ENCODE measurements at regions not wholly inside any gene's neighbourhood (a gene's known extent, or its start where the extent isn't known, plus 50 kb on each side); places are given as distances from the start of the nearest gene placed in this dataset.
"Not testable (repeated sequence)": the region's sequence is repeated elsewhere in the genome, so short reads cannot be mapped to it uniquely, and the experiment has no call there.

- no peak for DNase-seq
Observed at GRCh38 chr17:21517538-21518293, 141.6 kb downstream of the KCNJ12 start.

GRCh38 chr17:21522755-21523336, 146.7 kb downstream of the KCNJ12 start:
- DNase-seq, result no peak

- no peak for DNase-seq
Observed at GRCh38 chr17:21523497-21524210, 147.5 kb downstream of the KCNJ12 start.

DNA sequence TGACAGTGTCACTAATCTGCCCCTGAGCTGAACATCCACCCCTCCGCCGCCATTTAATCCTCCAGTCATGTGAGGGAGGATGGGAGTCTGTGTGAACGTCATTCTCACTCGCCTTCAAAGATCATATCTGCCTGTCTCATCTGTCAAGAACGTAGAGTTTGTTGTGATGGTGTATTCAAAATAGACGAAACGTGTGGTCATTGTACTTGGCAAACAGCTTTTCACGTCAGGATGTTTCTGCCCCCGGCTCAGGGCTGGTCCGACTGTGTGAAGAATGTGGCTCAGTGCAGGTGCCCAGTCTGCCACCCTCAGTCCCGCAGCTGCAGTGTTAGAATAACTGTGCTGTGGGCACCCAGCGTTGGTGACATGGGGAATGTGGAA, 148.0 kb downstream of the KCNJ12 start:
- DNase-seq, result no peak

DNA sequence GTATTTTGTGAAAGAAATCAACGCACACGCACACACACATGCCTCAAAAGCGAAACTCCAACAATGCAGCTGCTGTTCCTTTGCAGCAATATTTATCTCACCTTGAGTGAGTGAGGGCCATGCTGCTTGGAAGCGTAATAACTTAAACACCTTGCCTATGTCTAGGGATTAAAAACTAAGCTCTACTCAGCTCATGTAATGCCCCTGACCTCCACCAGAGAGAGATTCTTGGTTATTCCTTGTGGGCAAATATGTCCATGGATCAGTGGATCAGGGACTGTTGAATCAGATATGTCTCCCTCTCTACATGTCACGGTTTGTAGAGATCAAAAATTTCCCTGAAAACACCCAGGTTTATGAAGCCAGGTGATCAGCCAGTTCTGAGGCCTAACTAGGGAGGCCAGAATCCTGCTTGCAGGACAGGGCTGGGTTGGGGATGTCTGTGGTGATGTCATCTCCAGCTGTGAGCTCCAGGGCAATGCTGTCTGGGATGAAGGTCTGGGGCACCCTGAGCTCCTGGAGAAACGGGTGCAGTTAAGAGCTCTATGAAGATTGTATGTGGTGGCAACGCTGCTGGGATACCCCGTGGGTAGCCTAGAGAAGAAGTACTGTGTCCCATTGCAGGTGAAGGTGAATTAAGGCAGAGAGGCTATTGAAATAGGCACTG, 149.4 kb downstream of the KCNJ12 start:
- DNase-seq, result no peak

DNA sequence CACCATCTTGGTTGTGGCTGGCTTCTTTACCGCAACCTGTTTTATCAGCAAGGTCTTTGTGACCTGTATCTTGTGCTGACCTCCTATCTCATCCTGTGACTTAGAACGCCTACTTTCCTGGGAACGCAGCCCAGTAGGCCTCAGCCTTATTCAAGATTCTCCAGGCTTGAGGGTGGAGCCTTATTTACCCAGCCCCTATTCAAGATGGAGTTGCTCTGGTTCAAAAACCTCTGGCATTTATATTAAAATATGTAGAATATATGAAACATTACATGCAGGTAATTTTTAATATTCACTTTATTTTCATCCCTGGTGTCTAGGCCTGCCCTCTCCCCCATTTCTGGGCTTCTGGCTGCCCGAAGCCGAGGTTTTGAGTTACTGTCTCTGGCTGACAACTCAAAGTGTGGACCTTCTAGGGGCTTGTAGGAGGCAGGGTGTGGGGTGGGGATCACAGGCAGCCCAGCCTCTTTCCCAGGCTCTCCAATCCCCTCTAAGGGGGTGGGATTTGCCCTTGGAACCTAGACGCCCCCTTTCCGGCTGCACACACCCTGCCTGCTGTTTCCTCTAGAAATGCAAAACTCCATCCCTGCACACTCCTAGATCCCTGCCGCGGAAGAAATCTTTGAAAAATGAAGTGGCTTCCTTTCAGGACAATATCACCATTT, 152.0 kb downstream of the KCNJ12 start:
- no peak for DNase-seq

DNA sequence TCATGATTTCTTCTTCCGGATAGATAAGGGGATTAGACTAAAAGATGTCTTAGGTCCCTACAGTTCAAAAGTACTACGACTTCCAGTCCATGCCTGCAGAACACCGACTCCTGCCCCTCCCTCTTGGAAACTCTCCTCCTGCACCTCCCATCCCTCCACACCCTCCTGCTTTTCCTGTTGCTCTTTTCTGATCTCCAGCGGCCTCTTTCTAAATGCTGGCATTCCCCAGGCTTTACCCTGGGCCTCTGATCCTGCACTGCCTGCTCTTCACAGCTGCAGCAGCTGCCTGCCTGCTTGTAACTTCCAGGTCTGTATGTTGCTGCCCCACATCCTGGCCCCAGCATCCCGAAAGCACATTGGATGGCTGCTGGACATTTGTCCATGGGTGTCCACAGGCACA, 154.2 kb downstream of the KCNJ12 start:
- no peak for DNase-seq

DNA sequence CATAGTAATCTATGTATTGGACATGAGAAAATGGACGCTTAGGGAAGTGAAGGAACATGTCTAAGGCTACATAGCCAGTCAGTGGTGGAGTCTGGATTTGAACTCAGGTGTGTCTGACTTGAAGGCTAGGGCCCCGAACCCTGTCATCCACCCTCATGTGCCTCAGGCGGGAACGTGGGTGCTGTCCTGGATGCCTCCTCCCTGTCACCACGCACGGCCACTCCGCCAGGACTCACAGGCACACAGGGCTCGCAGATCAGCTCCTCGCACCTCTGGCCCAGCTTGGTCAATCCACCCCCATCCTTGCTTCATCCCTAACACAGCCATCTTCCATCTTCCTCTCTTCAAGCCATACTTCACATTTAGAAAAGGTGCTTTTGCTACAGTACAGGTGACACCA, 154.7 kb downstream of the KCNJ12 start:
- DNase-seq, result no peak

DNA sequence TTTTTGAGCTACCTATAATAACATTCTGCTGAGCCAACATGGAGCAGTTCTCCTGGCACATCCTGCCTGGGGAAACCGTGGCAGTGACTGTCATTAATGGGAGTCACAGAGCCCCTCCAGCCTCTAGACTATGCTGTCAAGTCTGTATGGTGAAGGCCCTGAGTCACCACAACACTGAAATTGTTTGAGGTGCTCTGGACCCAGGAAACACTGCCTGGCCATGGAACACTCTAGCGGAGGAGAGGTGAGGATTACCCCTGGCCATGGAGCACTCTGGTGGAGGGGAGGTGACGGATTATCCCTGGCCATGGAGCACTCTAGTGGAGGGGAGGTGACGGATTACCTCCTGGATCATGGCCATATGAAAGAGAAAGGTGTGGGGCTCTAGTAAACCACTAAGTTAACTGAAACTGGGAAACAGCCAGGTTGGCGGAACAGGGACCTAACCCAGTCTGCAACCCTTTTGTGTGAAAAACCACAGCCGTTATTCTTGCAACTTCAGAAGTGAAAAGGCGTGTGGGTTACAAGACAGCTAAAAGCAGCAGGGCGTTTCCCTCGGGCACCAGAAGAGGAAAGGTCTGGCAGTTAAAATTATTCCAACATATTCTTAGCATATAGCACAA, 156.7 kb downstream of the KCNJ12 start:
- no peak for DNase-seq

DNA sequence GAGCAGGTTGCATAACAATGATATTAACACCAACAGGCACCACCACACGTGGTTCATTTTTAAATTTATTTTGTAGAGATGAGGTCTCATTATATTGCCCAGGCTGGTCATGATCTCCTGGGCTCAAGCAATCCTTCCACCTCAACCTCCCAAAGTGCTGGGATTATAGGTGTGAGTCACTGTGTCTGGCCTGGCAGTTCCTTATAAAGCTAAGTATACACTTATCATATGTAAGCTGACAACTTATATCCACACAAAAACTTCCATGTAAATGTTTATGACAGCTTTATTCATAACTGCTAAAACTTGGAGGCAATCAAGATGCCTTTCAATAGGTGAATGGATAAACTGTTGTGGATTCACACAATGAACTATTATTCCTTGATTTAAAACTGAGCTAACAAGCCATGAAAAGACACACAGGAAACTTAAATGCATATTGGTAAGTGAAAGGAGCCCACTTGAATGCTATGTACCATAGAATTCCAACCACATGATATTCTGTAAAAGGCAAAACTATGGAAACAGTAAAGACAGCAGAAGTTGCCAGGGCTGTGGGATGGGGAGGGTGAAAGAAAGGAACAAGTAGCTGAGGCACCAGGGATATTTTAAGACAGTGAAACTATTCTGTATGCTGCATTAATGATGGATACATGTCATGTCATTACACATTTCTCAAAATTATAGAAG, 156.5 kb upstream of the KCNJ18 start:
- DNase-seq, result no peak

GRCh38 chr17:21537302-21537701, 155.0 kb upstream of the KCNJ18 start:
- no peak for DNase-seq

DNA sequence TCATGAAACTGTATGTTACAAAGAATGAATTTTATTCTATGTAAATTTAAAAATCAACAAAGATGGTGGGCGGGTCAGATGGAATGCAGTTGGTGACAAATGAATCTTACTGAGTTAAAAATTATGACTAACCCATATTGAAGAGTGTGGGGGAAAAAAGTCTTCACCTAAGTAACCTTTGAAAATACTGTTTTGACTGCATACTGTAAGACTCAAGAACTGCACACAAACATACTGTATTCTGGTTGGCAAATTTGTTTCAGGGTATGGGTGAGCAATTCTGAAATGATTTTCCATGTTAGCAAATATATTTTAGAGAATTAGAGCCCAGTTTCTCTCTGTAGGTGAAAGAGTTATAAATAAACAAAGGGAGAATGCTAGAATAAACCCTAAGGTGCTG, 153.7 kb upstream of the KCNJ18 start:
- no peak for DNase-seq

DNA sequence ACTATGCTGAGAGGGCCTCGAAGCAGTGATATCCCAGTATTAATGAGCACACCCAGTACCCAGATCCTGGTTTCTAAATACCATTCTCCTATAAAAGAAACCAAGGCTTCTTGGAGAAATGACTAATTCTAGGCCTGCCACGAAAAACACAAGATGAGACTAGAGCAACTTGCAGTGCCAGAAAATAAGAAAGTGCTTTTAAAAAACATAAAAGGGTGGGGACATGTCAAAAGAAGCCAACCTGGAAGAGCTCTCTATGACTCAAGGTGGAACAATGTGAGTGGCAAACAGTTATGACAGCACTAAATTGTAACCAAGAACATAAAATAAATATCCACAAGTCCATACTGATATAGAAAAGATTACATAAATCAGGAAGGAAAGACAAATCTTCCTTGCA, 153.2 kb upstream of the KCNJ18 start:
- DNase-seq, result no peak

DNA sequence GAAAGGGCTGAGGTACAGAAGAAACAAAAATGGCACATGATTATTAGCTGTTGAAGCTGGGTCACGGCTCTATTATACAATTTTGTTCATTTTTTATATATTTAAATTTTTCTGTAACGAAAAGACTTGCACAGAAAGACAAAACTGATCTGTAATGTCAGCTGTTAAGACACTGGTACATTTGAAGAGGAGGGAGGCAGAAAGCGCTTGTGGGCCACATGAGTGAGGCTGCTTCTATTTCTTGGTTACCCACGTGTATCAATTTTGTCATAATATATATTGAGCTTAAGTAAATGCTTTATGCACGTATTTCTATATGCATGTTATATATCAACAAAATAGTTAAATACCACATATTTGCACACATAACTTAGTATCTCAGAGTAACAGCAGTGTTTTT, 151.8 kb upstream of the KCNJ18 start:
- DNase-seq, result no peak

GRCh38 chr17:21542070-21542469, 150.3 kb upstream of the KCNJ18 start:
- DNase-seq, result no peak

- no peak for DNase-seq
Observed at GRCh38 chr17:21542991-21543390, 149.3 kb upstream of the KCNJ18 start.

GRCh38 chr17:21545064-21545463, 147.3 kb upstream of the KCNJ18 start:
- DNase-seq, result no peak

GRCh38 chr17:21548236-21548635, 144.1 kb upstream of the KCNJ18 start:
- DNase-seq, result no peak

GRCh38 chr17:21549107-21549687, 143.1 kb upstream of the KCNJ18 start:
- DNase-seq, result no peak

DNA sequence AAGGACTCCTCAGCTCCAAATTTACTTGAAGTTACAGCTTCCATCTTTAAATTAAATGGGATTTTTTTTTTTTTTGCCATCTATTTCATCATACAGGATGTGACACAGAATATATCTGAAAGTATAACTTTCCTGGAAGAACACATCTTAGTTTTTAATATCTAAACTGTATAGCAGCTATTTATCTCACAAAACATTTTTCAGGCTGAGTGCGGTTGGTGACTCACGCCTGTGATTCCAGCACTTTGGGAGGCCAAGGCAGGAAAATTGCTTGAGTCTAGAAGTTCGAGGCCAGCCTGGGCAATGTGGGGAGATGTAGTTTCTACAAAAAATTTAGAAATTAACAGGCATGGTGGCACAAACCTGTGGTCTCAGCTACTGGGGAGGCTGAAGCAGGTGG, 142.3 kb upstream of the KCNJ18 start:
- DNase-seq, result not testable (repeated sequence)

GRCh38 chr17:21551081-21551881, 141.0 kb upstream of the KCNJ18 start:
- peak; percentile 41 for DNase-seq
